ENCODE measurements at regions not wholly inside any gene's neighbourhood (a gene's known extent, or its start where the extent isn't known, plus 50 kb on each side); places are given as distances from the start of the nearest gene placed in this dataset.

DNA sequence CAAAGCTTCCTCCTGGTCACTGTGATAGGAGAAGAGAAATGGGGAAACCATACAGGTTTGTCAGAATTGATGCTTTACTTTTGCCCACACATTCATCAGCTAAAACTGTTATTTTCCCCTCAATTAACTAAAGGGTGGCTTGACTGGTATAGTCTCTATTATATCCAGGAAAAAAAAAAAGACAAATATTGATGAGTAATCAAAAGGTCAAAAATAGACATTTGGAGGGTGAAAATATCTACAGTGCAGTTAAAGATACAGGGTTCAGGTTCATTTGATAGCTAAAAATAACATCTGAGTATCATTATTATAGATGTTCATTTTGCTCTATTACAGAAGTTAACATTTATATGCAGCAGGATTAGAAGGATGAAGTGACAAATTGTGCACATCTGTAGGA lies 577.6 kb upstream of the FAM98A start:
- H3K27ac ChIP-seq (ENCODE audit: low read depth in 2 of 2, low read length in 2 of 2) = no peak overlapping the region
- no peaks in the 10 kb centered on the region for H3K36me3 ChIP-seq (ENCODE audit: control insufficient read depth in 2 of 3, insufficient read depth in 3 of 3, low read length in 3 of 3)
- DNase-seq = no peak
- FAIRE-seq = no peak
- no peak overlapping the region for H3K4me3 ChIP-seq (ENCODE audit: low read length in 3 of 3)
- peaks cover 0 to 6% (median 0%) of the 10 kb centered on the region in 3 donors for H3K9me3 ChIP-seq (ENCODE audit: control insufficient read depth in 2 of 3, insufficient read depth in 1 of 3, low read length in 3 of 3)
- H3K4me1 ChIP-seq (ENCODE audit: control insufficient read depth in 2 of 3, insufficient read depth in 2 of 3, low read depth in 1 of 3, low read length in 3 of 3) = no peaks in the 10 kb centered on the region
- no peak overlapping the region for H3K9ac ChIP-seq (ENCODE audit: low read length in 3 of 3)
- no peak for TF ChIP-seq CTCF (IDR thresholded peaks at IDR 0.05; ENCODE audit: borderline replicate concordance, extremely low read depth, insufficient read depth)
- H3K27me3 ChIP-seq (ENCODE audit: control insufficient read depth, insufficient read depth, low read length) = no peaks in the 10 kb centered on the region
- intact Hi-C loops (cut with DNase I) = no loop called here

GRCh38 chr2:34174506-34174905 lies 575.4 kb upstream of the FAM98A start:
- TF ChIP-seq CTCF (IDR thresholded peaks at IDR 0.05; ENCODE audit: borderline replicate concordance, extremely low read depth, insufficient read depth) = no peak
- no peaks in the 10 kb centered on the region for H3K9me3 ChIP-seq (ENCODE audit: control insufficient read depth in 2 of 3, insufficient read depth in 1 of 3, low read length in 3 of 3)
- no peak for DNase-seq
- no peak overlapping the region for H3K4me3 ChIP-seq (ENCODE audit: low read length in 3 of 3)
- H3K4me1 ChIP-seq (ENCODE audit: control insufficient read depth in 2 of 3, insufficient read depth in 2 of 3, low read depth in 1 of 3, low read length in 3 of 3) = no peaks in the 10 kb centered on the region
- no peak overlapping the region for H3K9ac ChIP-seq (ENCODE audit: low read length in 3 of 3)
- H3K27me3 ChIP-seq (ENCODE audit: control insufficient read depth, insufficient read depth, low read length) = no peaks in the 10 kb centered on the region
- intact Hi-C loops (cut with DNase I) = no loop called here
- no peak for FAIRE-seq
- H3K36me3 ChIP-seq (ENCODE audit: control insufficient read depth in 2 of 3, insufficient read depth in 3 of 3, low read length in 3 of 3) = no peaks in the 10 kb centered on the region
- H3K27ac ChIP-seq (ENCODE audit: low read depth in 2 of 2, low read length in 2 of 2) = no peak overlapping the region

DNA sequence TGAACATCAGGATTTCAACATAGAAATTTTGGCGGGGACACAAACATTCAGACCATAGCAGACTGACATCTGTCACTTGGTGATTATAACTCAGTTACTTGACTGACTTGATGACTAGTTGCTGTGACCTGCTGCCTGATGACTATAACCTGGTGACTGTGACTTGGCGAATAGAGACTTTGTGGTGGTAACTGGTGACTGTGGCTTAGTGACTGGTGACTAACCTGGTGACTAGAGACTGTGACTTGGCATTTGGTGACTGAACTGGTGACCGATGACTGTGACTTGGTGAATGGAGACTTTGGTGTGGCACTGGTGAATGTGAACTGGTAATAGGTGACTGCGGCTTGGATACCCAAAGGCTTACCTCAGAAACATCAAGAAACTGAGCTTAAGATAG lies 563.1 kb upstream of the FAM98A start:
- no peak overlapping the region for H3K4me3 ChIP-seq (ENCODE audit: low read length in 3 of 3)
- intact Hi-C loops (cut with DNase I) = no loop called here
- FAIRE-seq (no peak), DNase-seq (no peak)
- H3K9ac ChIP-seq (ENCODE audit: low read length in 3 of 3) = no peak overlapping the region
- H3K4me1 ChIP-seq (ENCODE audit: control insufficient read depth in 2 of 3, insufficient read depth in 2 of 3, low read depth in 1 of 3, low read length in 3 of 3) = no peaks in the 10 kb centered on the region
- no peak for TF ChIP-seq CTCF (IDR thresholded peaks at IDR 0.05; ENCODE audit: borderline replicate concordance, extremely low read depth, insufficient read depth)
- no peaks in the 10 kb centered on the region for H3K36me3 ChIP-seq (ENCODE audit: control insufficient read depth in 2 of 3, insufficient read depth in 3 of 3, low read length in 3 of 3)
- H3K9me3 ChIP-seq (ENCODE audit: control insufficient read depth in 2 of 3, insufficient read depth in 1 of 3, low read length in 3 of 3) = no peaks in the 10 kb centered on the region
- H3K27me3 ChIP-seq (ENCODE audit: control insufficient read depth, insufficient read depth, low read length) = no peaks in the 10 kb centered on the region
- H3K27ac ChIP-seq (ENCODE audit: low read depth in 2 of 2, low read length in 2 of 2) = no peak overlapping the region

- Histone ChIP-seq H3K9me3 (ENCODE audit: control insufficient read depth in 2 of 3, insufficient read depth in 1 of 3, low read length in 3 of 3) (no peaks in the 10 kb centered on the region), H3K27me3 (ENCODE audit: control insufficient read depth, insufficient read depth, low read length) (no peaks in the 10 kb centered on the region), H3K36me3 (ENCODE audit: control insufficient read depth in 2 of 3, insufficient read depth in 3 of 3, low read length in 3 of 3) (no peaks in the 10 kb centered on the region), H3K4me1 (ENCODE audit: control insufficient read depth in 2 of 3, insufficient read depth in 2 of 3, low read depth in 1 of 3, low read length in 3 of 3) (no peaks in the 10 kb centered on the region), H3K27ac (ENCODE audit: low read depth in 2 of 2, low read length in 2 of 2) (no peak overlapping the region), H3K9ac (ENCODE audit: low read length in 3 of 3) (no peak overlapping the region), H3K4me3 (ENCODE audit: low read length in 3 of 3) (no peak overlapping the region)
- FAIRE-seq = no peak
- no peak for TF ChIP-seq CTCF (IDR thresholded peaks at IDR 0.05; ENCODE audit: borderline replicate concordance, extremely low read depth, insufficient read depth)
- intact Hi-C loops (cut with DNase I) = no loop called here
- DNase-seq = no peak
Measured at GRCh38 chr2:34161549-34161948, 562.5 kb upstream of the FAM98A start.

Data from kidney (tissue), 13 donors.